Right lobe of liver (tissue), 6 donors: ENCODE measurements at regions not wholly inside any gene's neighbourhood (a gene's known extent, or its start where the extent isn't known, plus 50 kb on each side); places are given as distances from the start of the nearest gene placed in this dataset.

Experiments
- ATAC-seq, 4 donors: fragments of 200-7000 bp; cut with Tn5 transposase; one replicate each; pipeline ENCODE4 v1.9.1; 2020; ENCODE audit warnings: mild to moderate bottlenecking in 4 of 4, moderate library complexity in 4 of 4
- DNase-seq, 3 donors: peaks; one replicate each; pipeline ENCODE4 v3.0.0-alpha.2; 2020
- H3K27ac ChIP-seq, 3 donors: fragments of 200-600 bp; one replicate each; pipeline ENCODE4 v1.8.0; 2022
- H3K27me3 ChIP-seq, 2 donors: fragments of 200-600 bp; one replicate each; pipeline ENCODE4 v1.8.0; 2022
- H3K36me3 ChIP-seq, 4 donors: fragments of 200-600 bp; sonication (generic) in 1 of 4; one replicate each; pipeline versions ENCODE4 v1.5.1 to v1.8.0; 2017 to 2022; ENCODE audit warnings: control low read depth in 1 of 4
- H3K4me1 ChIP-seq, 4 donors: fragments of 200-600 bp; sonication (generic) in 1 of 4; one replicate each; pipeline versions ENCODE4 v1.5.1 to v1.8.0; 2017 to 2022; ENCODE audit warnings: control low read depth in 1 of 4
- H3K4me3 ChIP-seq, 3 donors: fragments of 200-600 bp; one replicate each; pipeline ENCODE4 v1.8.0; 2022
- H3K9me3 ChIP-seq, 4 donors: fragments of 200-600 bp; sonication (generic) in 1 of 4; one replicate each; pipeline versions ENCODE4 v1.5.1 to v1.8.0; 2017 to 2022; ENCODE audit warnings: control low read depth in 1 of 4
- CTCF ChIP-seq, 4 donors: fragments of 200-600 bp in 3 of 4; fragments of 450-650 bp in 1 of 4; IDR thresholded peaks; one replicate each; pipeline versions ENCODE4 v1.5.1 to v1.8.0; 2016 to 2022; ENCODE audit warnings: antibody characterized with exemption in 4 of 4, mild to moderate bottlenecking in 2 of 4
- POLR2A ChIP-seq: fragments of 450-650 bp; IDR thresholded peaks from one replicate; pipeline ENCODE4 v1.6.1; 2017; ENCODE audit warnings: antibody characterized with exemption, mild to moderate bottlenecking
- WGBS: methylation state at CpG from one replicate; pipeline ENCODE4 v1.1.6; 2018; ENCODE audit warnings: low coverage, low lambda C conversion rate; ENCODE audit not compliant: insufficient coverage; ENCODE audit errors: missing lambda C conversion rate; 5-methylcytosine and 5-hydroxymethylcytosine counted together
- intact Hi-C, 2 donors: fragments of 100-400 bp; cut with DNase I; formaldehyde crosslinking; loops; one replicate each; pipeline versions ENCODE4 v1.11.2 to v1.14.1; 2022
- donor health status: DM: no; HTN: yes; CAD: no.
- donor health status: DM: no; HTN: no; CAD: no.
- donor health status: DM: no; HTN: no; CAD: no.
- donor health status: DM: no; HTN: yes; CAD: no.
- donor health status: DM: no; HTN: yes; CAD: no.

DNA sequence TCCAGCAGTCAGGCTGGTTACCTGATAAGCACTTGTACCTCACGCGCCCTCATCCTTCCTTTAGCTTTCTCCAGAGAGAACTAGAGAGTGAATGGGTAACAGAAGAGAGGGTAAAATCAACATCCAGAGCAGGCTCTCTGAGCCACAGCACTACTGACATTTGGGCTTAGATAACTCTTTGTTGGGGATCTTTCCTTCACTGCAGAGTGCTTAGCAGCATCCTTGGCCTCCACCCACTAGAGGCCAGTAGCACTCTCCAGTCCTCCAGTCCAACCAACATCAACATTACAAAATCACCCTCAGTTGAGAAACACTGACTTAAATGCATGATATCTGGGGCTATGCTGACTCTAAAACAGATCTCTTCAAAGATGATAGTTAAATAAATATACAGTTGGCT, 220.7 kb downstream of the TACR3 start:
- ATAC-seq (no peak), DNase-seq (no peak)
- WGBS, result 93% methylated on average over 2 of the region's 2 CpGs
- TF ChIP-seq CTCF (IDR thresholded peaks at IDR 0.05), result no peak
- no peak for TF ChIP-seq POLR2A
- Histone ChIP-seq H3K4me3 (no peak overlapping the region), H3K36me3 (no peaks in the 10 kb centered on the region), H3K4me1 (no peaks in the 10 kb centered on the region), H3K9me3 (no peaks in the 10 kb centered on the region), H3K27me3 (no peaks in the 10 kb centered on the region), H3K27ac (no peak overlapping the region)
- intact Hi-C loops, result no loop called here

GRCh38 chr4:103498161-103499070, 221.4 kb downstream of the TACR3 start:
- ATAC-seq (no peak), DNase-seq (no peak)
- no peaks in the 10 kb centered on the region for H3K27me3 ChIP-seq
- no peak overlapping the region for H3K27ac ChIP-seq
- H3K4me1 ChIP-seq, result no peaks in the 10 kb centered on the region
- no peaks in the 10 kb centered on the region for H3K36me3 ChIP-seq
- TF ChIP-seq CTCF (IDR thresholded peaks at IDR 0.05) (no peak), POLR2A (no peak)
- 60% methylated on average over 8 of the region's 8 CpGs for WGBS
- no peak overlapping the region for H3K4me3 ChIP-seq
- H3K9me3 ChIP-seq, result no peaks in the 10 kb centered on the region
- intact Hi-C loops, result no loop called here

DNA sequence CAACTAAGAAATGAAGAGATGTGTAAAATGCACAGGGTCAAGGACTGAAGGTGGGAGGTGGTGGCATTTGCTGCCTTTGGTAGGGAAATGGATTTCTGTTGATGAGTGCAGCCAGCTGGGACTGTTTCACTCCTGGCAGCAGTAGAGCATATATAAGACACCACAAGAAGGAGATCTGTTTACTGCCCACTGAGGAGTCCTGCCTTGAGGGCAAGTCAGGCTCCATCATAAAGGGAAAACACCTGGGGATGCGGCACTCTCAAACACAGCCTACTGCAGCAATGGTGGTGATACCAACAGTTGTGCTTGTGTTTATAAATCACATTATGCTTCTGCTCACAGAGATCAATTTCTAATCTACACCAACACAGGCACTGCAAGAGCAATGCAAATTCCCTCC, 222.1 kb downstream of the TACR3 start:
- intact Hi-C loops, result no loop called here
- TF ChIP-seq POLR2A, result no peak
- TF ChIP-seq CTCF (IDR thresholded peaks at IDR 0.05), result no peak
- Histone ChIP-seq H3K27me3 (no peaks in the 10 kb centered on the region), H3K4me1 (no peaks in the 10 kb centered on the region), H3K27ac (no peak overlapping the region), H3K36me3 (no peaks in the 10 kb centered on the region), H3K4me3 (no peak overlapping the region), H3K9me3 (no peaks in the 10 kb centered on the region)
- DNase-seq (no peak), ATAC-seq (no peak)
- WGBS, result no CpG with 5 or more reads among the region's 1 CpG

GRCh38 chr4:103496800-103497199, 223.0 kb downstream of the TACR3 start:
- DNase-seq (no peak), ATAC-seq (no peak)
- H3K9me3 ChIP-seq, result no peaks in the 10 kb centered on the region
- H3K27ac ChIP-seq, result no peak overlapping the region
- intact Hi-C loops, result no loop called here
- WGBS, result 85% methylated on average over 4 of the region's 5 CpGs
- no peaks in the 10 kb centered on the region for H3K4me1 ChIP-seq
- no peaks in the 10 kb centered on the region for H3K36me3 ChIP-seq
- H3K4me3 ChIP-seq, result no peak overlapping the region
- no peaks in the 10 kb centered on the region for H3K27me3 ChIP-seq
- TF ChIP-seq POLR2A (no peak), CTCF (IDR thresholded peaks at IDR 0.05) (no peak)
